Prostate gland (tissue), 2 donors: ENCODE measurements at regions not wholly inside any gene's neighbourhood (a gene's known extent, or its start where the extent isn't known, plus 50 kb on each side); places are given as distances from the start of the nearest gene placed in this dataset.

ENCODE experiments used
- DNase-seq: peaks from one replicate; pipeline ENCODE4 v3.0.0-alpha.2; 2019; ENCODE audit warnings: low spot score
- H3K27ac ChIP-seq, 2 donors: fragments of 200-600 bp; sonication (generic); 2 replicates each; pipeline ENCODE4 v1.5.1; 2017 to 2019
- H3K27me3 ChIP-seq: fragments of 200-600 bp; sonication (generic); replicated peaks from 2 replicates; pipeline ENCODE4 v1.5.1; 2019; ENCODE audit not compliant: insufficient read depth
- H3K36me3 ChIP-seq, 2 donors: fragments of 200-600 bp; sonication (generic); 1 replicate in 1 of 2; 2 replicates in 1 of 2; pipeline versions ENCODE4 v1.5.1 to v1.8.1; 2017 to 2019
- H3K4me1 ChIP-seq: fragments of 200-600 bp; sonication (generic); replicated peaks from 2 replicates; pipeline ENCODE4 v1.5.1; 2019
- H3K4me3 ChIP-seq, 2 donors: fragments of 200-600 bp; sonication (generic); 2 replicates each; pipeline ENCODE4 v1.5.1; 2017 to 2019
- H3K9me3 ChIP-seq: fragments of 200-600 bp; sonication (generic); 2 replicates; pipeline ENCODE4 v1.5.1; 2017
- CTCF ChIP-seq, 4 experiments: fragments of 200-600 bp in 2 of 4; fragments of 450-650 bp in 2 of 4; sonication (generic) in 2 of 4; IDR thresholded peaks; 1 replicate in 3 of 4; 2 replicates in 1 of 4; pipeline ENCODE4 v1.5.1; 2016 to 2019; ENCODE audit warnings: antibody characterized with exemption in 4 of 4, mild to moderate bottlenecking in 2 of 4, moderate library complexity in 2 of 4
- POLR2A ChIP-seq: fragments of 450-650 bp; IDR thresholded peaks from one replicate; pipeline ENCODE4 v1.6.1; 2016; ENCODE audit warnings: antibody characterized with exemption, mild to moderate bottlenecking
- POLR2AphosphoS5 ChIP-seq: sonication (generic); formaldehyde crosslinking; IDR thresholded peaks from one replicate; pipeline ENCODE4 v1.6.1; 2017; ENCODE audit warnings: antibody characterized with exemption
- WGBS: methylation state at CpG from one replicate; pipeline ENCODE4 v1.1.5; 2018; 5-methylcytosine and 5-hydroxymethylcytosine counted together
- intact Hi-C: fragments of 100-400 bp; cut with DNase I; formaldehyde crosslinking; loops from one replicate; pipeline ENCODE4 v1.14.2; 2022

GRCh38 chr2:15006667-15007066 is 374.1 kb downstream of the LRATD1 start:
- no peaks in the 10 kb centered on the region for H3K27me3 ChIP-seq
- TF ChIP-seq POLR2A: no peak
- no peak for TF ChIP-seq POLR2AphosphoS5
- no peak for TF ChIP-seq CTCF (IDR thresholded peaks at IDR 0.05)
- intact Hi-C loops: no loop called here
- no peaks in the 10 kb centered on the region for H3K4me1 ChIP-seq
- no peak overlapping the region for H3K4me3 ChIP-seq
- 74% methylated on average over 2 of the region's 2 CpGs for WGBS
- no peaks in the 10 kb centered on the region for H3K36me3 ChIP-seq
- H3K27ac ChIP-seq: no peak overlapping the region
- no peaks in the 10 kb centered on the region for H3K9me3 ChIP-seq
- no peak for DNase-seq

GRCh38 chr2:15009681-15010080 is 377.2 kb downstream of the LRATD1 start:
- WGBS: 90% methylated on average over 4 of the region's 4 CpGs
- H3K27ac ChIP-seq: no peak overlapping the region
- no peak for TF ChIP-seq CTCF (IDR thresholded peaks at IDR 0.05)
- no peak for TF ChIP-seq POLR2AphosphoS5
- TF ChIP-seq POLR2A: no peak
- no peaks in the 10 kb centered on the region for H3K36me3 ChIP-seq
- H3K4me3 ChIP-seq: no peak overlapping the region
- no peak for DNase-seq
- H3K4me1 ChIP-seq: no peaks in the 10 kb centered on the region
- H3K27me3 ChIP-seq: no peaks in the 10 kb centered on the region
- intact Hi-C loops: no loop called here
- H3K9me3 ChIP-seq: no peaks in the 10 kb centered on the region

GRCh38 chr2:15010346-15010745 is 377.8 kb downstream of the LRATD1 start:
- DNase-seq: no peak
- Histone ChIP-seq H3K4me3 (no peak overlapping the region), H3K36me3 (no peaks in the 10 kb centered on the region), H3K9me3 (no peaks in the 10 kb centered on the region), H3K4me1 (no peaks in the 10 kb centered on the region), H3K27me3 (no peaks in the 10 kb centered on the region), H3K27ac (no peak overlapping the region)
- 89% methylated on average over 1 of the region's 1 CpG for WGBS
- intact Hi-C loops: no loop called here
- TF ChIP-seq POLR2AphosphoS5 (no peak), POLR2A (no peak), CTCF (IDR thresholded peaks at IDR 0.05) (no peak)

GRCh38 chr2:15018814-15019213 is 386.3 kb downstream of the LRATD1 start:
- Histone ChIP-seq H3K4me3 (no peak overlapping the region), H3K27ac (no peak overlapping the region), H3K36me3 (no peaks in the 10 kb centered on the region), H3K9me3 (no peaks in the 10 kb centered on the region), H3K4me1 (no peaks in the 10 kb centered on the region), H3K27me3 (no peaks in the 10 kb centered on the region)
- 71% methylated on average over 1 of the region's 1 CpG for WGBS
- TF ChIP-seq POLR2A (no peak), POLR2AphosphoS5 (no peak), CTCF (IDR thresholded peaks at IDR 0.05) (no peak)
- intact Hi-C loops: no loop called here
- no peak for DNase-seq

GRCh38 chr2:15023221-15023620 is 390.7 kb downstream of the LRATD1 start:
- TF ChIP-seq POLR2AphosphoS5: peak; percentile 10
- TF ChIP-seq CTCF (IDR thresholded peaks at IDR 0.05): no peak
- WGBS: 33% methylated on average over 1 of the region's 1 CpG
- intact Hi-C loops: no loop called here

More at GRCh38 chr2:15023221-15023620, 390.7 kb downstream of the LRATD1 start:
- H3K27me3 ChIP-seq: peaks cover 4% of the 10 kb centered on the region
- H3K4me3 ChIP-seq: no peak overlapping the region
- H3K27ac ChIP-seq: no peak overlapping the region
- no peaks in the 10 kb centered on the region for H3K36me3 ChIP-seq
- no peak for DNase-seq
- H3K9me3 ChIP-seq: no peaks in the 10 kb centered on the region
- no peaks in the 10 kb centered on the region for H3K4me1 ChIP-seq
